ENCODE measurements at regions not wholly inside any gene's neighbourhood (a gene's known extent, or its start where the extent isn't known, plus 50 kb on each side); places are given as distances from the start of the nearest gene placed in this dataset.

GRCh38 chr5:124154714-124155113 is 591.7 kb downstream of the ZNF608 start:
- TF ChIP-seq ZNF407 (IDR thresholded peaks at IDR 0.05; ENCODE audit: low read depth) = no peak
- TF ChIP-seq BMI1 (IDR thresholded peaks at IDR 0.05; ENCODE audit: low read length) = no peak
- TF ChIP-seq RNF2 (IDR thresholded peaks at IDR 0.05) = no peak
- no peak for TF ChIP-seq ZNF766 (CRISPR knock-in tag; conservative IDR thresholded peaks at IDR 0.05)
- TF ChIP-seq NKRF (IDR thresholded peaks at IDR 0.05; ENCODE audit: borderline replicate concordance) = no peak
- no peak for TF ChIP-seq SIN3A (IDR thresholded peaks at IDR 0.05; ENCODE audit: borderline replicate concordance in 2 of 2, control insufficient read depth in 1 of 2, low read depth in 2 of 2, low read length in 2 of 2)
- TF ChIP-seq SNRNP70 (optimal IDR thresholded peaks at IDR 0.05; ENCODE audit: low read depth, low read length) = no peak
- TF ChIP-seq TSHZ1 (CRISPR knock-in tag; IDR thresholded peaks at IDR 0.05) = no peak
- no peak for TF ChIP-seq ATF1 (CRISPR knock-in tag; IDR thresholded peaks at IDR 0.05)
- no peak for TF ChIP-seq ATF1 (tag; IDR thresholded peaks at IDR 0.05)
- no peak for TF ChIP-seq SIX5 (IDR thresholded peaks at IDR 0.05; ENCODE audit: borderline replicate concordance in 1 of 2, insufficient read depth in 1 of 2, low read depth in 1 of 2, low read length in 2 of 2)
- no peak for TF ChIP-seq BRD4 (IDR thresholded peaks at IDR 0.05)
- TF ChIP-seq CREB3 (tag; conservative IDR thresholded peaks at IDR 0.05; ENCODE audit: low read depth) = no peak
- TF ChIP-seq HDGF (IDR thresholded peaks at IDR 0.05) = no peak

All from K562 (cell line).